SK-N-SH (cell line): ENCODE measurements at regions not wholly inside any gene's neighbourhood (a gene's known extent, or its start where the extent isn't known, plus 50 kb on each side); places are given as distances from the start of the nearest gene placed in this dataset.

ENCODE experiments used
- CTCF ChIA-PET: fragments of 300-600, 350-600 bp; formaldehyde crosslinking; extraction: SDS; loops from one replicate; lab custom pipeline; 2021; lab: Yijun Ruan, JAX
- POLR2A ChIA-PET: fragments of 350-600 bp; sonication (Branson Sonifier 250); formaldehyde crosslinking; extraction: SDS; loops from one replicate; lab custom pipeline; 2020; ENCODE audit warnings: antibody characterized with exemption, inconsistent platforms; lab: Yijun Ruan, JAX
- DNase-seq: peaks from one replicate; pipeline ENCODE4 v3.0.0; 2012
- H2AFZ ChIP-seq: fragments of 200-600 bp; sonication (generic); 2 replicates; pipeline ENCODE4 v1.8.1; 2016; ENCODE audit warnings: antibody characterized with exemption, mild to moderate bottlenecking, low read depth
- H3F3A ChIP-seq: fragments of 200-600 bp; sonication (generic); replicated peaks from 2 replicates; pipeline ENCODE3; 2016; ENCODE audit warnings: antibody characterized with exemption, mild to moderate bottlenecking; ENCODE audit not compliant: insufficient read depth
- H3K27ac ChIP-seq, 2 experiments: fragments of 200-500 bp in 1 of 2; fragments of 200-600 bp in 1 of 2; sonication (Bioruptor generic) in 1 of 2; sonication (generic), shearing (Covaris generic) in 1 of 2; 2 replicates each; pipeline versions ENCODE4 v1.5.1 to v1.6.1; 2014 to 2016; ENCODE audit warnings: low read depth in 2 of 2, inconsistent platforms in 1 of 2, low read length in 1 of 2, mild to moderate bottlenecking in 1 of 2, mixed read lengths in 1 of 2
- H3K27me3 ChIP-seq: fragments of 200-600 bp; sonication (generic), shearing (Covaris generic); 2 replicates; pipeline ENCODE4 v1.6.1; 2016; ENCODE audit warnings: mixed run types; ENCODE audit not compliant: insufficient read depth
- H3K36me3 ChIP-seq, 2 experiments: fragments of 200-500 bp in 1 of 2; fragments of 200-600 bp in 1 of 2; sonication (Bioruptor generic) in 1 of 2; sonication (generic) in 1 of 2; replicated peaks in 1 of 2; 2 replicates each; pipeline versions ENCODE3 to v1.5.1; 2014 to 2016; ENCODE audit warnings: low read length in 1 of 2, mild to moderate bottlenecking in 1 of 2; ENCODE audit not compliant: insufficient read depth in 2 of 2, control insufficient read depth in 1 of 2
- H3K4me1 ChIP-seq, 2 experiments: fragments of 200-500 bp in 1 of 2; fragments of 200-600 bp in 1 of 2; sonication (Bioruptor generic) in 1 of 2; sonication (generic), shearing (Covaris generic) in 1 of 2; 2 replicates each; pipeline versions ENCODE4 v1.5.1 to v1.6.1; 2014 to 2016; ENCODE audit warnings: low read depth in 1 of 2, low read length in 1 of 2, mixed run types in 1 of 2; ENCODE audit not compliant: insufficient read depth in 2 of 2, control insufficient read depth in 1 of 2
- H3K4me2 ChIP-seq: fragments of 200-600 bp; sonication (generic), shearing (Covaris generic); 2 replicates; pipeline ENCODE4 v1.6.1; 2017; ENCODE audit warnings: mixed run types
- H3K4me3 ChIP-seq, 2 experiments: fragments of 200-500 bp in 1 of 2; fragments of 200-600 bp in 1 of 2; sonication (Bioruptor generic) in 1 of 2; sonication (generic), shearing (Covaris generic) in 1 of 2; 2 replicates each; pipeline versions ENCODE4 v1.5.1 to v1.8.1; 2014 to 2016; ENCODE audit warnings: low read depth in 2 of 2, inconsistent platforms in 1 of 2, low read length in 1 of 2, mild to moderate bottlenecking in 1 of 2, mixed read lengths in 1 of 2, moderate library complexity in 1 of 2
- H3K79me2 ChIP-seq: fragments of 200-600 bp; sonication (generic); 2 replicates; pipeline ENCODE4 v1.8.1; 2017; ENCODE audit warnings: mild to moderate bottlenecking; ENCODE audit not compliant: insufficient read depth
- H3K9ac ChIP-seq: fragments of 200-600 bp; sonication (generic); 2 replicates; pipeline ENCODE4 v1.6.1; 2017; ENCODE audit warnings: mixed run types
- H3K9me2 ChIP-seq: fragments of 200-600 bp; sonication (generic); 2 replicates; pipeline ENCODE4 v1.6.1; 2017; ENCODE audit warnings: mixed run types
- H3K9me3 ChIP-seq: fragments of 200-600 bp; sonication (generic); 2 replicates; pipeline ENCODE4 v1.6.1; 2017; ENCODE audit warnings: mixed run types, mild to moderate bottlenecking, moderate library complexity
- H4K20me1 ChIP-seq: fragments of 200-600 bp; sonication (generic); 2 replicates; pipeline ENCODE4 v1.6.1; 2017; ENCODE audit warnings: mild to moderate bottlenecking, mixed run types; ENCODE audit not compliant: insufficient read depth
- CHD2 ChIP-seq: fragments of 150-350 bp; IDR thresholded peaks from 2 replicates; pipeline ENCODE4 v1.6.1; 2018; ENCODE audit warnings: low read length; ENCODE audit not compliant: partially characterized antibody
- EP300 ChIP-seq, 2 experiments: IDR thresholded peaks; 2 replicates each; pipeline versions ENCODE4 v1.4.0 to v1.6.1; 2012; ENCODE audit warnings: borderline replicate concordance in 1 of 2, low read depth in 1 of 2, low read length in 1 of 2
- FOSL2 ChIP-seq: IDR thresholded peaks from 2 replicates; pipeline ENCODE4 v1.4.0; 2012; ENCODE audit warnings: low read depth, mild to moderate bottlenecking, moderate library complexity, borderline replicate concordance
- FOXJ3 ChIP-seq: sonication (generic); formaldehyde crosslinking; IDR thresholded peaks from 2 replicates; pipeline ENCODE4 v1.5.1; 2020; ENCODE audit warnings: mild to moderate bottlenecking, missing genetic modification reagents
- FOXM1 ChIP-seq: IDR thresholded peaks from 2 replicates; pipeline ENCODE4 v1.4.0; 2012; ENCODE audit warnings: low read depth, mild to moderate bottlenecking
- GABPA ChIP-seq: IDR thresholded peaks from 2 replicates; pipeline ENCODE4 v1.4.0; 2012; ENCODE audit warnings: low read depth, mild to moderate bottlenecking
- GATA2 ChIP-seq: sonication (generic); formaldehyde crosslinking; IDR thresholded peaks from 2 replicates; pipeline ENCODE4 v1.5.0; 2020; ENCODE audit warnings: mild to moderate bottlenecking, missing genetic modification reagents
- JUND ChIP-seq: IDR thresholded peaks from 2 replicates; pipeline ENCODE4 v1.4.0; 2012
- MXI1 ChIP-seq: IDR thresholded peaks from 2 replicates; pipeline ENCODE4 v1.6.1; 2012; ENCODE audit warnings: mild to moderate bottlenecking, low read depth, low read length, improper control_type of control experiment
- NFIC ChIP-seq: IDR thresholded peaks from 2 replicates; pipeline ENCODE4 v1.4.0; 2012; ENCODE audit warnings: borderline replicate concordance
- NRF1 ChIP-seq: IDR thresholded peaks from 2 replicates; pipeline ENCODE4 v1.6.1; 2012; ENCODE audit warnings: low read depth, mild to moderate bottlenecking, low read length
- POLR2AphosphoS5 ChIP-seq: IDR thresholded peaks from 2 replicates; pipeline ENCODE4 v1.6.1; 2012; ENCODE audit warnings: low read depth, low read length
- RAD21 ChIP-seq: IDR thresholded peaks from 2 replicates; pipeline ENCODE4 v1.6.1; 2012; ENCODE audit warnings: mild to moderate bottlenecking, low read length
- RCOR1 ChIP-seq: fragments of 150-350 bp; IDR thresholded peaks from 2 replicates; pipeline ENCODE4 v1.6.1; 2017; ENCODE audit warnings: antibody characterized with exemption, low read length
- RFX5 ChIP-seq: IDR thresholded peaks from 2 replicates; pipeline ENCODE4 v1.6.1; 2012; ENCODE audit warnings: mild to moderate bottlenecking, improper control_type of control experiment, low read length
- RXRA ChIP-seq: IDR thresholded peaks from 2 replicates; pipeline ENCODE4 v1.4.0; 2012; ENCODE audit warnings: low read depth, mild to moderate bottlenecking, borderline replicate concordance
- SMC3 ChIP-seq: IDR thresholded peaks from 2 replicates; pipeline ENCODE4 v1.6.1; 2012; ENCODE audit warnings: low read depth, low read length, improper control_type of control experiment
- TAF1 ChIP-seq: IDR thresholded peaks from 2 replicates; pipeline ENCODE4 v1.6.1; 2012; ENCODE audit warnings: low read depth, mild to moderate bottlenecking, low read length, moderate library complexity, borderline replicate concordance
- TCF12 ChIP-seq: IDR thresholded peaks from 2 replicates; pipeline ENCODE4 v1.4.0; 2012
- TEAD4 ChIP-seq: IDR thresholded peaks from 2 replicates; pipeline ENCODE4 v1.4.0; 2012; ENCODE audit warnings: mild to moderate bottlenecking, borderline replicate concordance; ENCODE audit not compliant: insufficient read depth
- YY1 ChIP-seq: IDR thresholded peaks from 2 replicates; pipeline ENCODE4 v1.4.0; 2012; ENCODE audit warnings: low read depth, mild to moderate bottlenecking
- WGBS: methylation state at CpG from one replicate; pipeline ENCODE4 v1.1.6; 2017; ENCODE audit warnings: low lambda C conversion rate; 5-methylcytosine and 5-hydroxymethylcytosine counted together
- TF ChIP-seq, protein P1 (sequence below): fragments of 150-350 bp; IDR thresholded peaks from 2 replicates; pipeline ENCODE4 v1.6.1; 2016; ENCODE audit warnings: mild to moderate bottlenecking, low read depth, low read length
- TF ChIP-seq, protein P2 (sequence below): IDR thresholded peaks from 2 replicates; pipeline ENCODE4 v1.6.1; 2012; ENCODE audit warnings: mild to moderate bottlenecking, low read depth, low read length, moderate library complexity
- TF ChIP-seq, protein P3 (sequence below): IDR thresholded peaks from 2 replicates; pipeline ENCODE4 v1.4.0; 2012; ENCODE audit warnings: low read depth, borderline replicate concordance
- TF ChIP-seq, protein P4 (sequence below): fragments of 200-600 bp; sonication (generic); IDR thresholded peaks from 2 replicates; pipeline ENCODE4 v1.6.1; 2017; ENCODE audit warnings: antibody characterized with exemption, mild to moderate bottlenecking, moderate library complexity

DNA sequence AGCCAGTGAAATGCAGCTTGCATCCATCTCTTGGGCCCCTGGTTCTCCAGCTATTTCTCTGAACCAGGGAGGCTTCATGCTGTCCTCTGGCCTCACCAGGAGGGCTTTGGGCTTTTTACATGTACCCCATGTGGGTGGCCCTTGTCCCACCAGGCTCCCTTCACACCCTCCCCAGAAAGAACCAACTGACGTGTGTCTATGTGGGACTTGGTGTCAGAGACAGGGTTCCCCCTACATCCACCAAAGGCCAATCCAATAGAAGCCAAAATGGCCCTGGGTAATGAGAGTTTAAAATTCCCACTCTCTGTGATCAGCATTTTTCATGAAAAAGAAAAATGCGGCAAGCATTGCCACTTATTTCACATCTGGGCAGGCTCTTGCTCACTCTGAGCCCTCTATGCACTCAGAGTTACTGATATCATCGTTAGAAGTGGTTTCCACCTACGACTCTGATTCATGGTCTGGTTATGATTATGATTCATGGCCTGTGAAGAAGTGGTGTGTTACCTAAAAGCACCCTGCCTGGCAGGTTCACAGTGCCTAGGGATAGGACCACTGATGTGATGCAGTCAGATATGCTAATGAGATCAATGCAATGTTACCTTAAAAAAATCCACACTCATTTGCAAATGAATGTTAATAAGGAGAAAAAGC lies 133.5 kb downstream of the BUB3 start:
- CTCF ChIA-PET = interaction anchor here (1.0 kb wide), 1 partner anchor 15 kb away, joined by 3 read pairs; no protein-coding TSS in a partner anchor

More for the DNA sequence above, 133.5 kb downstream of the BUB3 start:
- TF ChIP-seq GATA2 (CRISPR knock-in tag) (peak; percentile 94), MXI1 (peak; percentile 30; the same call in 1 of the 2 replicates), EP300 (IDR thresholded peaks at IDR 0.05; ENCODE audit: borderline replicate concordance in 1 of 2, low read depth in 1 of 2, low read length in 1 of 2) (peak in 1 of 2 experiments; percentile 76; a peak in 2 of 4 replicates), RFX5 (no peak), TCF12 (no peak), RXRA (no peak), POLR2AphosphoS5 (no peak), SMC3 (no peak), YY1 (no peak), FOXM1 (no peak), NRF1 (no peak), TAF1 (no peak), TEAD4 (no peak), RCOR1 (peak; percentile 79; the same call in 1 of the 2 replicates), GABPA (no peak), RAD21 (peak; percentile 8; the same call in 1 of the 2 replicates), FOSL2 (no peak), JUND (no peak), NFIC (no peak), CHD2 (peak; percentile 32), FOXJ3 (peak; percentile 79)
- TF ChIP-seq, protein P1, sequence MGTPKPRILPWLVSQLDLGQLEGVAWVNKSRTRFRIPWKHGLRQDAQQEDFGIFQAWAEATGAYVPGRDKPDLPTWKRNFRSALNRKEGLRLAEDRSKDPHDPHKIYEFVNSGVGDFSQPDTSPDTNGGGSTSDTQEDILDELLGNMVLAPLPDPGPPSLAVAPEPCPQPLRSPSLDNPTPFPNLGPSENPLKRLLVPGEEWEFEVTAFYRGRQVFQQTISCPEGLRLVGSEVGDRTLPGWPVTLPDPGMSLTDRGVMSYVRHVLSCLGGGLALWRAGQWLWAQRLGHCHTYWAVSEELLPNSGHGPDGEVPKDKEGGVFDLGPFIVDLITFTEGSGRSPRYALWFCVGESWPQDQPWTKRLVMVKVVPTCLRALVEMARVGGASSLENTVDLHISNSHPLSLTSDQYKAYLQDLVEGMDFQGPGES = no peak
- TF ChIP-seq, protein P2, sequence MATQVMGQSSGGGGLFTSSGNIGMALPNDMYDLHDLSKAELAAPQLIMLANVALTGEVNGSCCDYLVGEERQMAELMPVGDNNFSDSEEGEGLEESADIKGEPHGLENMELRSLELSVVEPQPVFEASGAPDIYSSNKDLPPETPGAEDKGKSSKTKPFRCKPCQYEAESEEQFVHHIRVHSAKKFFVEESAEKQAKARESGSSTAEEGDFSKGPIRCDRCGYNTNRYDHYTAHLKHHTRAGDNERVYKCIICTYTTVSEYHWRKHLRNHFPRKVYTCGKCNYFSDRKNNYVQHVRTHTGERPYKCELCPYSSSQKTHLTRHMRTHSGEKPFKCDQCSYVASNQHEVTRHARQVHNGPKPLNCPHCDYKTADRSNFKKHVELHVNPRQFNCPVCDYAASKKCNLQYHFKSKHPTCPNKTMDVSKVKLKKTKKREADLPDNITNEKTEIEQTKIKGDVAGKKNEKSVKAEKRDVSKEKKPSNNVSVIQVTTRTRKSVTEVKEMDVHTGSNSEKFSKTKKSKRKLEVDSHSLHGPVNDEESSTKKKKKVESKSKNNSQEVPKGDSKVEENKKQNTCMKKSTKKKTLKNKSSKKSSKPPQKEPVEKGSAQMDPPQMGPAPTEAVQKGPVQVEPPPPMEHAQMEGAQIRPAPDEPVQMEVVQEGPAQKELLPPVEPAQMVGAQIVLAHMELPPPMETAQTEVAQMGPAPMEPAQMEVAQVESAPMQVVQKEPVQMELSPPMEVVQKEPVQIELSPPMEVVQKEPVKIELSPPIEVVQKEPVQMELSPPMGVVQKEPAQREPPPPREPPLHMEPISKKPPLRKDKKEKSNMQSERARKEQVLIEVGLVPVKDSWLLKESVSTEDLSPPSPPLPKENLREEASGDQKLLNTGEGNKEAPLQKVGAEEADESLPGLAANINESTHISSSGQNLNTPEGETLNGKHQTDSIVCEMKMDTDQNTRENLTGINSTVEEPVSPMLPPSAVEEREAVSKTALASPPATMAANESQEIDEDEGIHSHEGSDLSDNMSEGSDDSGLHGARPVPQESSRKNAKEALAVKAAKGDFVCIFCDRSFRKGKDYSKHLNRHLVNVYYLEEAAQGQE = no peak
- TF ChIP-seq, protein P3, sequence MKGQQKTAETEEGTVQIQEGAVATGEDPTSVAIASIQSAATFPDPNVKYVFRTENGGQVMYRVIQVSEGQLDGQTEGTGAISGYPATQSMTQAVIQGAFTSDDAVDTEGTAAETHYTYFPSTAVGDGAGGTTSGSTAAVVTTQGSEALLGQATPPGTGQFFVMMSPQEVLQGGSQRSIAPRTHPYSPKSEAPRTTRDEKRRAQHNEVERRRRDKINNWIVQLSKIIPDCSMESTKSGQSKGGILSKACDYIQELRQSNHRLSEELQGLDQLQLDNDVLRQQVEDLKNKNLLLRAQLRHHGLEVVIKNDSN = no peak
- TF ChIP-seq, protein P4, sequence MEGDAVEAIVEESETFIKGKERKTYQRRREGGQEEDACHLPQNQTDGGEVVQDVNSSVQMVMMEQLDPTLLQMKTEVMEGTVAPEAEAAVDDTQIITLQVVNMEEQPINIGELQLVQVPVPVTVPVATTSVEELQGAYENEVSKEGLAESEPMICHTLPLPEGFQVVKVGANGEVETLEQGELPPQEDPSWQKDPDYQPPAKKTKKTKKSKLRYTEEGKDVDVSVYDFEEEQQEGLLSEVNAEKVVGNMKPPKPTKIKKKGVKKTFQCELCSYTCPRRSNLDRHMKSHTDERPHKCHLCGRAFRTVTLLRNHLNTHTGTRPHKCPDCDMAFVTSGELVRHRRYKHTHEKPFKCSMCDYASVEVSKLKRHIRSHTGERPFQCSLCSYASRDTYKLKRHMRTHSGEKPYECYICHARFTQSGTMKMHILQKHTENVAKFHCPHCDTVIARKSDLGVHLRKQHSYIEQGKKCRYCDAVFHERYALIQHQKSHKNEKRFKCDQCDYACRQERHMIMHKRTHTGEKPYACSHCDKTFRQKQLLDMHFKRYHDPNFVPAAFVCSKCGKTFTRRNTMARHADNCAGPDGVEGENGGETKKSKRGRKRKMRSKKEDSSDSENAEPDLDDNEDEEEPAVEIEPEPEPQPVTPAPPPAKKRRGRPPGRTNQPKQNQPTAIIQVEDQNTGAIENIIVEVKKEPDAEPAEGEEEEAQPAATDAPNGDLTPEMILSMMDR = no peak
- Histone ChIP-seq H3F3A (no peaks in the 10 kb centered on the region), H3K9me2 (no peaks in the 10 kb centered on the region), H3K4me3 (no peak overlapping the region), H3K9me3 (no peaks in the 10 kb centered on the region), H3K27me3 (no peaks in the 10 kb centered on the region), H3K27ac (peak overlapping the region in 1 of 2 experiments; percentile 64; a peak in 2 of 4 replicates), H3K4me1 (peaks cover 0 to 11% of the 10 kb centered on the region in 2 experiments; a peak in 2 of 4 replicates), H3K4me2 (no peak overlapping the region), H2AFZ (no peak overlapping the region), H3K9ac (no peak overlapping the region), H3K79me2 (no peaks in the 10 kb centered on the region), H3K36me3 (no peaks in the 10 kb centered on the region), H4K20me1 (no peaks in the 10 kb centered on the region)
- DNase-seq = peak; percentile 79
- 12% methylated on average over 3 of the region's 4 CpGs for WGBS
- POLR2A ChIA-PET = no interaction called here
